COR-L47 (cell line): ENCODE measurements at regions not wholly inside any gene's neighbourhood (a gene's known extent, or its start where the extent isn't known, plus 50 kb on each side); places are given as distances from the start of the nearest gene placed in this dataset.

Experiments
- DNase-seq: peaks from one replicate; lab custom pipeline; 2025; lab: John Stamatoyannopoulos, UW

DNA sequence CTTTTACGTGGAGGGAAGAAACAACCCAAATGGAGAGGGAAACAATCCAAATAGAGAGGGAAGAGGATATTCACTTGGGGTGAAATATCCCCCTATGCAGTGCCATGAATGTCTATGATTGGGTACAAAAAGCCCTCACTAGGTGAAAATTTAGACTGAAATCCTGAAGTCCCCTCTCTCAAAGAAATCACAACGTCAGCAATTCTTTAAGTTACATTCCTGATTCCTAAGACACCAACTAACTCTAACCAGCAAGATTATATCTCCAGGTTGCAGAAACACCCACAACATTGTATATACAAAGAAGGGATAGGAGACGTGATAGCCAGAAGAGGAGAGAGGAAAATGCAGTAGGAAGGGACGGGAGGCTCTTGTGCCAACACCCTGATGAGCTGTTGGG lies 374.3 kb downstream of the DCAF12L2 start:
- DNase-seq = no peak

DNA sequence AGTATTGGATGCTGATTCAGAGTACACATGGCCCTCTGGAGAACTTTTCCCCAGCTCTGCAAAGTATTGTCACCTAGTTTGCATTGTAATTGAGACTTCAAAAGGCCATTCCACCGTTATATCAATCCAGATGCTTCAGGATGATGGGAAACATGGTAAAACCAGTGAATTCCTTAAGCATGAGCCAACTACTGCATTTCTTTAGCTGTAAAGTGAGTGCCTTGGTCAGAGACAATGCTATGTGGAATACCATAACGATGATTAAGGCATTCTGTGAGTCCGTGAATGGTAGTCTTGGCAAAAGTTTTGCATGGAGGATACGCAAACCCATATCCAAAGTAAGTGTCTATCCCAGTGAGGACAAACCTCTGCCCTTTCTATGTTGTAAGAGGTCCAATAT lies 355.2 kb downstream of the DCAF12L2 start:
- DNase-seq = no peak

DNA sequence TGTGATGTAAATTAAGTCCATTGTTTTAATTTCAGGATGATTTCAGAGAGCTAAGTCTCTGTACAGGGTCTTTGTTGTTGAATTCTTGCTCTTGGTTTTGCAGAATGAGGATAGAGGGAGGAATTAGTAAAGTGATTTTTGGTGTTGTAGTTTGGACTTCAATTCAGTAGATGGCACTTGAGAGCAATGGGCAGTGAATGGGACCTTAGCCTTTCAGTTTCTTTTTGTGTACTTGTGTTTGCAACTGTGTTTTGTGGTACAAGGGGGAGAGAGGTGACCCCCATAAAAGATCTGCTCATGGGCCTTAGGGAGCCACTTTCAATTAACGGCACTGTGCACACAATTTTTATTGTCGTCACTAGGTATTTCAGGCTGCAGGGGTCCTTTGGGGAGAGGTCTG lies 340.0 kb downstream of the DCAF12L2 start:
- DNase-seq = no peak

DNA sequence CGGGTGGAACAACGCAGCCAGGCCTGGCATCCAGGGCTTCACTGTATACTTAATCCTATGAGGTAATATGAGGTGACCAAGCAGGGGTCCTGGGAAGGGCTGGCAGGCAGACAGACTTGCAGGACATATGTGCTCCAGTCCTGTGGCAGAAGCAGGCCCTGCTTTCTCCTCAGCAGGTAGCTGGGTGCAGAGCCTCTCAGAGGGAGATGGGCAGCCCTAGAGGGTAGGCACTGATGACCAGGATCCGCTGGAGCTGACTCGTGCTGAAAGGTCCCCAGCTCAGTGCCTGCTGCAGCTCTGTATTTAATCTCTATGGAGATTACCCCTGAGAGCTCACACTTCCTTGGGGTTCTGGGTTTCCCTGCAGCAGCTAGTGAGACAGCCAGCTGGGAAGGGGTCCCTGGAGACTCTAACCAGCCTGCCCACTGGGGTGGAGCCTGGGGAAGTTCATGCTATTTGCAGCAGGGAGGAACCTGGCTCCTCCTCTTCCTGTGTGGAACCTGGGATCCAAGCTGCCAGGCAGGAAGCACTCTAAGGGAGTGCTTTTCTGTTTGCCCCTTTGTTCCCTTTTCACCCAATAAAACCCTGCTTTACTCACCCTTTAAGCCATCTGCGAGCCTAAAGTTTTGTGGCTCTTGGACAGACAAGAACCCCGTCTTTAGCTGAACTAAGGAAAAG lies 339.2 kb downstream of the DCAF12L2 start:
- no peak for DNase-seq

- DNase-seq = no peak
Observed at GRCh38 chrX:125846271-125846670, 319.8 kb downstream of the DCAF12L2 start.

GRCh38 chrX:125850693-125851092 lies 315.4 kb downstream of the DCAF12L2 start:
- DNase-seq = no peak

- no peak for DNase-seq
Observed at GRCh38 chrX:125883169-125883568, 282.9 kb downstream of the DCAF12L2 start.

DNA sequence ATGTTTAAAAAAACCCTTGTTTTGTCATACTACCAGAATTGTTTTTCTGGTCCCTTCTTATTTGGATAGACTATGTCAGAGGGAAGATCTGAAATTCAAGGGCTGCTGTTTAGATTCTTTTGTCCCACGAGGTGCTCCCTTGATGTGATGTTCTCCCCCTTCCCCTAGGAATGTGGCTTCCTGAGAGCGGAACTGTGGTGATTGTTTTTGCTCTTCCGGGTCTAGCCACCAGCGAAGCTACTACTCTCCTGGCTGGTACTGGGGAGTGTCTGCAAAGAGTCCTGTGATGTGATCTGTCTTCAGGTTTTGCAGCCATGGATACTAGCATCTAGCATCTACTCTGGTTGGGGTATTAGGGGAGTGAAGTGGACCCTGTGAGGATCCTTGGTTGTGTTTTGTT lies 271.1 kb downstream of the DCAF12L2 start:
- DNase-seq = no peak

GRCh38 chrX:125895518-125895917 lies 270.6 kb downstream of the DCAF12L2 start:
- DNase-seq = no peak

DNA sequence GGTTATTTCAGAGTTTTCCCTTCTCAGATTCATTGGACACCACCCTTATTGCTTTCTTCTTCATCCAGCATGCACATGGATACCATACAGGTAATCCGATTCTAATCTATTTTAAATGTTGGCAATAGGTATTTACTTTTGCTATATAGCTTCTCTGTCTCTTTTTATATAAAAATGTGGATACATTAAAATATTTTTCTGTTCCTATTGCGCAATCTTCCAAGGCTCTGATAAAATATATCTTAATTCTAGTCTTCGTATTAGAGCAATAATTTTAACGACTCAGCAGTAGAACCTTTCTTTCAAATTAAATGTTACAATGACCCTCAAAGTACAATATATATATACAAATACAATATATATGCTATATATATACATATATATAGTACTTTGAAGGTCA lies 239.8 kb downstream of the DCAF12L2 start:
- DNase-seq = no peak

- DNase-seq = no peak
Observed at GRCh38 chrX:125940985-125941384, 225.1 kb downstream of the DCAF12L2 start.

DNA sequence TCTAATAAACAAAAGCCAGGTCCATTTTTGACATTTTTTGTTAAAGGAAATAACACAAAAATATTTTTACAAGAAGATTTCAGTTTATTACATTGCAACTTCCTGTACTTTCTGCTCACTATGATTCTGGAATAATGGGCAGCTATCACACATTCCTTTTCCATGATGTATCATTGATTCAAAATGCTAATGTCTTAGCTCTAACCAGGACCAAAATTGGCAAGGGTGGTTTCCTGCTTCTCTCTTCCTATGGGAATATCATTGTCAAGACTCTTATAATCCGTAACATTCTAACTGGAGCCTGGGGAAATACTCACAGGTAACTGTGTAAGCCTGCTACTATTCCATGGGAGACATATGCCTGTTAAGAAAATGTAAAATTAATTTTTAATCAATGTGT lies 218.6 kb downstream of the DCAF12L2 start:
- no peak for DNase-seq

DNA sequence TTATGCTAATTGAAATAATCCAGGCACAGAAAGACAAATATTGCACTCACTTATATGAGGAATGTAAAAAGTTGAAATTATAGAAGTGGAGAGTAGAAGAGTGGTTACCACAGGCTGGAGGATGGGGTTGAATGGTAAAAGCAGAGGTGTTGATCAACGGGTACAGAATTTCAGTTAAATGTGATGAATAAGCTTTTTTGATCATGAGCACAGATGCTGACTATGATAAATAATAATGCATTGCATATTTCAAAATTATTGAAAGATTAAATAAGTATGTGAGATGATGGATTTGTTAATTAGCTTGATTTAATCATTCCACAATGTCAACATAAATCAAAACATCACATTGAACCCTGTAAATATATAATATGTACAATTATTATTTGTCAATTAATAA lies 213.1 kb downstream of the DCAF12L2 start:
- DNase-seq = no peak

DNA sequence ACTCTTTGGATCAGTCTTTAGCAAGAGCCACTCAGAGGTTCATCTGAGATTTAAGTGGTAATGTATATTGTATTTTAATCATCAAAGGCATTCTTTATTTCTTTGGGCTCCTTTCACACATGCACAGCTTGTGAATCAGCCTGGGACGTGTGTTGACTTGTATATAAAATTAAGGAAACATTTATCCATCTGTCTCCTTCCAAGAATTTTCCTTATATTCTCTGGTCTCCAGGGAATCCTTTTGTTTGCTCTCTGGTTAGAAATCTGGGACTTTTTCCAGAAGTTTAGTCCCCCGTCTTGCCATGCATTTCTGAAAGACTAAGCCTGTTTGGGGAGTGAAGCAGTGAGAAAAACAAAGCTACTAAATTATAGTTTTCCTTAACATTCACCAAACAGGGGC lies 212.3 kb downstream of the DCAF12L2 start:
- DNase-seq = no peak

DNA sequence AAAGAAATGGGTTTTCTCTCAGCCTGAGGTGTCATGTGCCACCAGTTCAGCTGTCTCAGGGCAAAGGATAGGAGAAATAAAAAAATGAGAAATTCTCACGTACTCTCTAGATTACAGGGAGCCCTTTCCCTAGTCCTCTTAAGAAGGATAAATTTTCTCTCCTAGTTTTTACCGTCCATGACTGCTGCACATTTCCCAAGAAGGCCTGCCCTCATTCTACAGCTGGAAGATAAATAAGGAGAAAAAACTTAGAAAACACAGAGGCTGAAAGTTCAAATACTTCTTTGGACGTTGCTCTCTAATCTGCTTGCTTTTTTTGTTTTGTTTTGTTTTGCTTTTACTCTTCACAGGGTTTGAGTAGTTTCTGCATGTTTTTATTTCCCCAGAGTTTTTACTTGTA lies 211.9 kb downstream of the DCAF12L2 start:
- DNase-seq = no peak

- no peak for DNase-seq
Observed at GRCh38 chrX:125977851-125978250, 188.2 kb downstream of the DCAF12L2 start.

GRCh38 chrX:125998432-125998831 lies 167.7 kb downstream of the DCAF12L2 start:
- DNase-seq = no peak

DNA sequence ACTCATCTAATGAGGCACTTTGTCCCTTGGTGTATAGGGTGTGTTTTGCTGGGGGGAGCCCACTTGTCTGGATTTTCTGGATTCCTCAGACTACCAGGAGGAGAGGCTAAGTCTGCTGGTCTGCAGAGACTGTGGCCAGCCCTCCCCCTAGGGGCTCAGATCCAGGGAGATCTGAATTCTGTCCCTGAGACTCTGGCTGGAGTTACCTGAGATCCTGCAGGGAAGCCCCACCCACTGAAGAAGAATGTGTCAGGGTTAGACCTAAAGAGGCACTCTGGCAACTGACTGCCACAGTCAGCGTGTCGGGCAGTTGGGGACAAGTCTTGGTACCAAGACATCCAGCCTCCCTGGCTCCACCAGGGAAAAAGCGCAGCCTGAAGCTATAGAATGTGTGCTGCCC lies 138.9 kb downstream of the DCAF12L2 start:
- no peak for DNase-seq

DNA sequence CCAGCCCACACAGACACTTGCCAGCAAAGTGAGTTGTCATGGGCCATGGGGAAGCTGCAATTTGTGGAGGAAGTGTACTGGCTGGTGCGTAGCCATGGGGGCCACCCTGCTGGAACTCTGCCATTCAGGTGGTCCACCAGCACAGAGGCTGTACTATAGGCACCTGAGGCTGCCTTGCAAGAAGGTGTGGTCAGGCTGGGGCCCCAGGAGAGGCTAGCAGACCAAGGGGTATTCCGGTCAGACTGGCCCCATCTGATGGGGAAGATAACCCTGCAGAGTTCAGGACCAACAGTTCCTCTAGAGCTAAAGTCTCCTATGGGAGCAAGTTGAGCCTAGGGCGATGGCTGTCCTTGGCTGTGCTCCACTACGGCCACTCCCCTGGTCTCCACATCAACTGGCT lies 136.1 kb downstream of the DCAF12L2 start:
- DNase-seq = no peak

DNA sequence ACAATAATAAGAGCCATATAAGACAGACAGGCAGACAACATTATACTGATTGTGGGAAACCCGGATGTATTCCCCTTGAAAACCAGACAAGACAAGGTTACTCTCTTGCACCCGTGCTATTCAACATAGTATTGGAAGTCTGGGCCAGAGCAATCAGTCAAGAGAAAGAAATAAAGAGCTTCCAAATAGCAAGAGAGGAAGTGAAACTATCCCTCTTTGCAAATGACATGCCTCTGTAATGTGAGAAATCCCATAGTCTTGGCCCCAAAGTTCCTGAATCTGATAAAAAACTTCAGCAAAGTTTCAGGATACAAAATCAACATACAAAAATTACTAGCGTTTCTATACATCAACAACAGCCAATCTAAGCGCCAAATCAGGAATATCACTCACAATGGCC lies 102.1 kb downstream of the DCAF12L2 start:
- DNase-seq = no peak

- no peak for DNase-seq
Observed at GRCh38 chrX:126064901-126065541, 101.1 kb downstream of the DCAF12L2 start.

- DNase-seq = no peak
Observed at GRCh38 chrX:126065901-126066660, 100.0 kb downstream of the DCAF12L2 start.
